Mucosa of descending colon (tissue), 3 donors: ENCODE measurements at regions not wholly inside any gene's neighbourhood (a gene's known extent, or its start where the extent isn't known, plus 50 kb on each side); places are given as distances from the start of the nearest gene placed in this dataset.
A peak's percentile ranks its signal among the peaks of the same experiment; 100 is the strongest.
"Not testable (repeated sequence)": the region's sequence is repeated elsewhere in the genome, so short reads cannot be mapped to it uniquely, and the experiment has no call there.

Experiments
- ATAC-seq: fragments of 200-7000 bp; cut with Tn5 transposase; one replicate; pipeline ENCODE4 v1.9.1; 2020; ENCODE audit warnings: mild to moderate bottlenecking, moderate library complexity
- DNase-seq, 3 donors: peaks; one replicate each; pipeline ENCODE4 v3.0.0-alpha.2; 2020
- H3K36me3 ChIP-seq: fragments of 200-600 bp; one replicate; pipeline ENCODE4 v1.8.0; 2021; ENCODE audit warnings: low read depth, mild to moderate bottlenecking
- H3K4me1 ChIP-seq: fragments of 200-600 bp; one replicate; pipeline ENCODE4 v1.8.0; 2021; ENCODE audit warnings: low read depth, mild to moderate bottlenecking
- H3K4me3 ChIP-seq: fragments of 200-600 bp; one replicate; pipeline ENCODE4 v1.8.0; 2021; ENCODE audit warnings: mild to moderate bottlenecking
- H3K9me3 ChIP-seq: fragments of 200-600 bp; one replicate; pipeline ENCODE4 v1.8.0; 2021; ENCODE audit warnings: mild to moderate bottlenecking
- CTCF ChIP-seq: fragments of 200-600 bp; IDR thresholded peaks from one replicate; pipeline ENCODE4 v1.8.0; 2022; ENCODE audit warnings: antibody characterized with exemption, mild to moderate bottlenecking
- intact Hi-C, 2 donors: fragments of 100-400 bp; cut with DNase I in 1 of 2; cut with micrococcal nuclease in 1 of 2; formaldehyde crosslinking; loops; one replicate each; pipeline versions ENCODE4 v1.11.0 to v1.11.1; 2022; cut with DNase I, micrococcal nuclease
- donor health status: DM: no; HTN: no; CAD: no; lungs with moderate emphysema.
- donor health status: DM: no; HTN: no; CAD: no.
- donor health status: DM: no; HTN: yes; CAD: no.

- ATAC-seq (no peak), DNase-seq (no peak)
- no peaks in the 10 kb centered on the region for H3K36me3 ChIP-seq
- H3K4me1 ChIP-seq: no peaks in the 10 kb centered on the region
- H3K9me3 ChIP-seq: no peaks in the 10 kb centered on the region
- no peak for TF ChIP-seq CTCF
- no peak overlapping the region for H3K4me3 ChIP-seq
- intact Hi-C loops: no loop called here
Measured at GRCh38 chr10:100645613-100646392, 99.6 kb upstream of the PAX2 start.

GRCh38 chr10:100647928-100648327 is 97.5 kb upstream of the PAX2 start:
- intact Hi-C loops: no loop called here
- DNase-seq (peak in 1 of 3 donors; percentile 6), ATAC-seq (peak; percentile 73)
- Histone ChIP-seq H3K4me1 (no peaks in the 10 kb centered on the region), H3K4me3 (no peak overlapping the region), H3K36me3 (no peaks in the 10 kb centered on the region), H3K9me3 (no peaks in the 10 kb centered on the region)
- no peak for TF ChIP-seq CTCF

DNA sequence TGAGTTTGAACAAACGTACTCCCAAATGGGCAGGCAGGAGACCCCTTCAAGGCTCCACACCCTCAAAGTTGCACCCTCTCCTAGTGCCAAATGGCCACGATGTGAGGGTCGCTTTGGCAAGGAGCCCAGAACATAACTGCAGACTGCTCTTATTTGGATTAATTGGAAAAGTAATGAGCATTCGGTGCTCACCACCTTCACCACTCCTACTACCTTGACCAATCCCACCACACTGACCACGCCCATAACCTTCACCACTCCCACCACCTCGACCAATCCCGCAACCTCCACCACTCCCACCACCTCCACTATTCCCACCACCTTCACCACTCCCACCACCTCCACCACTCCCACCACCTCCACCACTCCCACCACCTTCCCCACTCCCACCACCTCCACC is 94.7 kb upstream of the PAX2 start:
- TF ChIP-seq CTCF: no peak
- no peaks in the 10 kb centered on the region for H3K4me1 ChIP-seq
- intact Hi-C loops: no loop called here
- H3K4me3 ChIP-seq: no peak overlapping the region
- no peaks in the 10 kb centered on the region for H3K9me3 ChIP-seq
- no peaks in the 10 kb centered on the region for H3K36me3 ChIP-seq
- ATAC-seq (no peak), DNase-seq (no peak)

DNA sequence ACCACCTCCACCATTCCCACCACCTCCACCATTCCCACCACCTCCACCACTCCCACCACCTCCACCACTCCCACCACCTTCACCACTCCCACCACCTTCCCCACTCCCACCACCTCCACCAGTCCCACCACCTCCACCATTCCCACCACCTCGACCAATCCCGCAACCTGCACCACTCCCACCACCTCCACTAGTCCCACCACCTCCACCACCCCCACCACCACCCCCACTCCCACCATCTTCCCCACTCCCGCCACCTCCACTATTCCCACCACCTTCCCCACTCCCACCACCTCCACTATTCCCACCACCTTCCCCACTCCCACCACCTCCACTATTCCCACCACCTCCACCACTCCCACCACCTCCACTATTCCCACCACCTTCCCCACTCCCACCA is 94.3 kb upstream of the PAX2 start:
- H3K36me3 ChIP-seq, H3K4me3 ChIP-seq, H3K9me3 ChIP-seq, H3K4me1 ChIP-seq, intact Hi-C loops, ATAC-seq, DNase-seq: not testable (repeated sequence)

- Histone ChIP-seq H3K4me3 (no peak overlapping the region), H3K9me3 (no peaks in the 10 kb centered on the region), H3K4me1 (no peaks in the 10 kb centered on the region), H3K36me3 (no peaks in the 10 kb centered on the region)
- TF ChIP-seq CTCF: no peak
- DNase-seq (no peak), ATAC-seq (no peak)
- intact Hi-C loops: no loop called here
Measured at GRCh38 chr10:100651916-100652315, 93.5 kb upstream of the PAX2 start.

- no peak for ATAC-seq
- Histone ChIP-seq H3K4me3 (no peak overlapping the region), H3K4me1 (no peaks in the 10 kb centered on the region), H3K9me3 (no peaks in the 10 kb centered on the region), H3K36me3 (no peaks in the 10 kb centered on the region)
- no peak for DNase-seq
- no peak for TF ChIP-seq CTCF
- intact Hi-C loops: no loop called here
Measured at GRCh38 chr10:100652406-100653135, 92.8 kb upstream of the PAX2 start.
